Upper lobe of right lung (tissue), 1 donor: ENCODE measurements at regions not wholly inside any gene's neighbourhood (a gene's known extent, or its start where the extent isn't known, plus 50 kb on each side); places are given as distances from the start of the nearest gene placed in this dataset.

Experiments used
- ATAC-seq: fragments of 200-7000 bp; cut with Tn5 transposase; one replicate; pipeline ENCODE4 v1.9.1; 2020; ENCODE audit warnings: mild to moderate bottlenecking, moderate library complexity
- DNase-seq: peaks from one replicate; pipeline ENCODE4 v3.0.0-alpha.2; 2020
- H3K27ac ChIP-seq: fragments of 200-600 bp; one replicate; pipeline ENCODE4 v1.8.0; 2022
- H3K27me3 ChIP-seq: fragments of 200-600 bp; one replicate; pipeline ENCODE4 v1.8.0; 2022; ENCODE audit warnings: mild to moderate bottlenecking
- H3K36me3 ChIP-seq: fragments of 200-600 bp; one replicate; pipeline ENCODE4 v1.8.0; 2022
- H3K4me1 ChIP-seq: fragments of 200-600 bp; one replicate; pipeline ENCODE4 v1.8.0; 2022
- H3K4me3 ChIP-seq: fragments of 200-600 bp; one replicate; pipeline ENCODE4 v1.8.0; 2022; ENCODE audit warnings: mild to moderate bottlenecking
- H3K9me3 ChIP-seq: fragments of 200-600 bp; one replicate; pipeline ENCODE4 v1.8.0; 2022
- intact Hi-C: fragments of 100-400 bp; cut with DNase I; formaldehyde crosslinking; loops from one replicate; pipeline ENCODE4 v1.11.0; 2022
- TF ChIP-seq, protein P1 (sequence below): fragments of 200-600 bp; IDR thresholded peaks from one replicate; pipeline ENCODE4 v1.8.0; 2022; ENCODE audit warnings: antibody characterized with exemption
- donor health status: DM: no; HTN: yes; CAD: no; lungs with severe emphysema.

- no peak for ATAC-seq
- Histone ChIP-seq H3K27ac (no peak overlapping the region), H3K9me3 (no peaks in the 10 kb centered on the region), H3K27me3 (no peaks in the 10 kb centered on the region), H3K36me3 (no peaks in the 10 kb centered on the region), H3K4me1 (no peaks in the 10 kb centered on the region), H3K4me3 (no peak overlapping the region)
- DNase-seq = no peak
- intact Hi-C loops = no loop called here
- TF ChIP-seq, protein P1, sequence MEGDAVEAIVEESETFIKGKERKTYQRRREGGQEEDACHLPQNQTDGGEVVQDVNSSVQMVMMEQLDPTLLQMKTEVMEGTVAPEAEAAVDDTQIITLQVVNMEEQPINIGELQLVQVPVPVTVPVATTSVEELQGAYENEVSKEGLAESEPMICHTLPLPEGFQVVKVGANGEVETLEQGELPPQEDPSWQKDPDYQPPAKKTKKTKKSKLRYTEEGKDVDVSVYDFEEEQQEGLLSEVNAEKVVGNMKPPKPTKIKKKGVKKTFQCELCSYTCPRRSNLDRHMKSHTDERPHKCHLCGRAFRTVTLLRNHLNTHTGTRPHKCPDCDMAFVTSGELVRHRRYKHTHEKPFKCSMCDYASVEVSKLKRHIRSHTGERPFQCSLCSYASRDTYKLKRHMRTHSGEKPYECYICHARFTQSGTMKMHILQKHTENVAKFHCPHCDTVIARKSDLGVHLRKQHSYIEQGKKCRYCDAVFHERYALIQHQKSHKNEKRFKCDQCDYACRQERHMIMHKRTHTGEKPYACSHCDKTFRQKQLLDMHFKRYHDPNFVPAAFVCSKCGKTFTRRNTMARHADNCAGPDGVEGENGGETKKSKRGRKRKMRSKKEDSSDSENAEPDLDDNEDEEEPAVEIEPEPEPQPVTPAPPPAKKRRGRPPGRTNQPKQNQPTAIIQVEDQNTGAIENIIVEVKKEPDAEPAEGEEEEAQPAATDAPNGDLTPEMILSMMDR = no peak
These were observed 92.3 kb downstream of the GYPC start for GRCh38 chr2:126748188-126748760.

DNA sequence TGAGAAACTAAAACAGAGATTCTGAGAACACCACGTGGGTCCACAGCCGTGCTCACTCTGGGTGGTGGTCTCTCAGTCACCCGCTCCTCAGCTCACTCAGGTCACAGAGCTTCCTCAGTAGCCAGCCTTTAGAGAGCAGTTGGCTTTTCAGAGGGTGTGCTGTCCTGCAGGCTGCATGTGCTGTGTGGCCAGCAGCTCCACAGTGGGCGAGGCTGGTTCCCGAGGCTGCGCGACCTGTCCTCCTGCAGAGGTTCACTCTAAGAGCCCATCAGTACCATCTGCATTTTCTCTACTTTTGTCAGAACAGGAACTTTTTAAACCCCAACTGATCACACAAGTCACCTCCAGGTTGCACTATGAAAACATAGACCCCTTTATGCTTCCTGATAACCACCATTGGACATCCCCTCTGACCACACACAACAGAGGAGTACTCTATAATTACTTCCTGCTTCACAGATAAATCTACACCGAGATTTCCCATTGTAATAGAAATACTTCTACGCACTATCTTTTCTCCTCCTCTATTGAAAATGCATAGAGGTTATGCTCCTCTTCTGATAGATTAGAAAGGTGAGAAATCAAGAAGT, 93.1 kb downstream of the GYPC start:
- intact Hi-C loops = no loop called here

DNA sequence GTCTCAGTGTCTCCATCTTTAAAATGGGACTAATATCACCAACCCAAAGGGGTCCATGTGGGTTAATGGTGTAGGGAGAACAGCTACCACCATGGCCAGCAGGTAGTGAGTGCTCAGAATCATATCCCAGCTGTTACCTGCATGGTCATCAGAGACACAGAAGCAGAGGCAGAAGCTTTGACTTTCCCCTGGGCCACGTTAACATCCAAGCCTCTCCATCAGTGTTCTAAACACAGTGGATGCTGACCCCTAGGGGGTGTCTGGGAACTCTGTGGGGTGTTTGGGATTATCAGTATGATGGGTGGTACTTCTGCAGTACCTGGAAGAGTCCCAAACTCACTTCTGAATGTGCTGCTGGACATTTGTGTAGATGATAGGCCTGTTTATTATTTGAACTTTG, 93.6 kb downstream of the GYPC start:
- H3K4me1 ChIP-seq = no peaks in the 10 kb centered on the region
- DNase-seq = no peak

More for the DNA sequence above, 93.1 kb downstream of the GYPC start:
- TF ChIP-seq, protein P1 = no peak
- H3K9me3 ChIP-seq = no peaks in the 10 kb centered on the region
- no peak overlapping the region for H3K27ac ChIP-seq
- H3K36me3 ChIP-seq = no peaks in the 10 kb centered on the region
- ATAC-seq = no peak
- H3K27me3 ChIP-seq = no peaks in the 10 kb centered on the region
- H3K4me3 ChIP-seq = no peak overlapping the region
- no peak for DNase-seq
- no peaks in the 10 kb centered on the region for H3K4me1 ChIP-seq

DNA sequence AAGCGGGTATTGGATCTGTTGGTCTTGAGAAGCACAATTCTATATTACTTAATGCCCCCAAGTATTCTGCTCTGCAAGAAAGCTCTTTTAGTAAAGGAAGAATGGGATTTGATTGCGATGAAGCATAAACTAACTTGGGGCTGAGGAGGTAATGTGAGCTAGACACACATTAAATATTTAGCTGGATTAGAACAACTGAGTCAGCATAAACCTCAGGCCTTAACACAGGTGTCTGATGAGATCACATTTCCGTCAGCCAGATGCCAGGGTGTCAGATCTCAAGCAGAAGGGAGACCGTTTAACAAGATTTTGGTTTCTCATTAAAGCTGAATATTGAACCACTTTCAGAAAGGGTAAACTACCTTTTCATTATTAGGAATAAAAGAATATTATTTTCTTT, 94.5 kb downstream of the GYPC start:
- no peak overlapping the region for H3K4me3 ChIP-seq
- TF ChIP-seq, protein P1 = no peak
- no peak for ATAC-seq
- H3K4me1 ChIP-seq = no peaks in the 10 kb centered on the region
- intact Hi-C loops = no loop called here
- H3K27ac ChIP-seq = no peak overlapping the region
- DNase-seq = no peak
- no peaks in the 10 kb centered on the region for H3K27me3 ChIP-seq
- no peaks in the 10 kb centered on the region for H3K36me3 ChIP-seq
- H3K9me3 ChIP-seq = no peaks in the 10 kb centered on the region

More for the DNA sequence above, 93.6 kb downstream of the GYPC start:
- Histone ChIP-seq H3K27me3 (no peaks in the 10 kb centered on the region), H3K36me3 (no peaks in the 10 kb centered on the region), H3K9me3 (no peaks in the 10 kb centered on the region), H3K4me3 (no peak overlapping the region), H3K27ac (no peak overlapping the region)
- intact Hi-C loops = no loop called here
- TF ChIP-seq, protein P1 = no peak
- ATAC-seq = no peak

GRCh38 chr2:126751477-126751876, 95.5 kb downstream of the GYPC start:
- Histone ChIP-seq H3K27ac (no peak overlapping the region), H3K4me1 (no peaks in the 10 kb centered on the region), H3K9me3 (no peaks in the 10 kb centered on the region), H3K4me3 (no peak overlapping the region), H3K27me3 (no peaks in the 10 kb centered on the region), H3K36me3 (no peaks in the 10 kb centered on the region)
- no peak for ATAC-seq
- intact Hi-C loops = no loop called here
- TF ChIP-seq, protein P1 = no peak
- no peak for DNase-seq

GRCh38 chr2:126752876-126753275, 96.9 kb downstream of the GYPC start:
- Histone ChIP-seq H3K36me3 (no peaks in the 10 kb centered on the region), H3K27ac (no peak overlapping the region), H3K4me3 (no peak overlapping the region), H3K9me3 (no peaks in the 10 kb centered on the region), H3K27me3 (no peaks in the 10 kb centered on the region), H3K4me1 (no peaks in the 10 kb centered on the region)
- intact Hi-C loops = no loop called here
- TF ChIP-seq, protein P1 = no peak
- DNase-seq (no peak), ATAC-seq (no peak)
